SK-MEL-5 (cell line): ENCODE measurements at regions not wholly inside any gene's neighbourhood (a gene's known extent, or its start where the extent isn't known, plus 50 kb on each side); places are given as distances from the start of the nearest gene placed in this dataset.

Source experiments
- DNase-seq: peaks from one replicate; pipeline ENCODE4 v3.0.0-alpha.2; 2016; ENCODE audit warnings: low read depth, low spot score
- in situ Hi-C: cut with HindIII; loops from 2 replicates; pipeline ENCODE4 v1.10.0; 2016; ENCODE audit warnings: low sequenced_read_pairs, high pct_unique_total_duplicates, low pct_unique_long_range_greater_than_20kb

DNA sequence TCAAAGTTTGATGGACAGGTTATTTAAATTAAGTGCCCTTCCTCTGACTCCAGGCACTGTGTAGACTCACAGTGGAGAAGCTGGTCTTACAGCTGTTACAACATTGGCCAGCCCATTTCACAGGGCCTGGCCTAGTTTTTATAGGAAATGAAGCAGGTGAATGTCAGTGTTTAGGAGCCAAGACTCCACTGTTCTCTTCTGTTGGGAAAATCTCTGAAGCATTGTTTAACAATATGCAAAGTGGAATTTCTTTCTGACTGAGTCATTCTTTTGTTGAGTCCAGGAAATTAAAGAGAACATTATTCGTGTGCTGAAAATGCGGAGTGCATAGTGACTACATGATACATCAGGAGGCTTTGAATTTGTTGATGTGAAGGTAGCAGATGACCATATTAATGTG is 64.7 kb downstream of the ARRDC4 start:
- in situ Hi-C loops: no loop called here
- DNase-seq: no peak

DNA sequence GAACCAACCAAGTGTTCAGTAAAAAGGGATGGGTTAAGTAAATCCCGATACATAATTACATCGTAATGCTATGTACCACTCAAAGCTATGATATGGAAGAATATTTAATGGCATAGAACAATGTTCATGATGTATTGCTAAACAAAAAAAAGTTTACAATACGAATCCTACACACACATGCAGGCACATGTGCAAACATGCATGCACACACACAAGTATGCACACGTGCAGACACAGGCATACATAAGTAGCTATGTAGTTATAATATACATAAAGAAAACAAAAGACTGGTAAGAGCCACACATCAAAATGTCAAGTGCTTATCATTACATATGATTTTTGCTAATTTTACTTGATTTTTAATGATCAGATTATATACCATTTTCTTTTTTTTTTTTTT is 74.2 kb downstream of the ARRDC4 start:
- in situ Hi-C loops: no loop called here
- DNase-seq: no peak

GRCh38 chr15:98035134-98035533 is 74.6 kb downstream of the ARRDC4 start:
- DNase-seq: no peak
- in situ Hi-C loops: no loop called here

- no peak for DNase-seq
- in situ Hi-C loops: no loop called here
Observed at GRCh38 chr15:98035577-98036010, 75.1 kb downstream of the ARRDC4 start.

- DNase-seq: no peak
- in situ Hi-C loops: no loop called here
Observed at GRCh38 chr15:98039596-98039995, 79.1 kb downstream of the ARRDC4 start.

DNA sequence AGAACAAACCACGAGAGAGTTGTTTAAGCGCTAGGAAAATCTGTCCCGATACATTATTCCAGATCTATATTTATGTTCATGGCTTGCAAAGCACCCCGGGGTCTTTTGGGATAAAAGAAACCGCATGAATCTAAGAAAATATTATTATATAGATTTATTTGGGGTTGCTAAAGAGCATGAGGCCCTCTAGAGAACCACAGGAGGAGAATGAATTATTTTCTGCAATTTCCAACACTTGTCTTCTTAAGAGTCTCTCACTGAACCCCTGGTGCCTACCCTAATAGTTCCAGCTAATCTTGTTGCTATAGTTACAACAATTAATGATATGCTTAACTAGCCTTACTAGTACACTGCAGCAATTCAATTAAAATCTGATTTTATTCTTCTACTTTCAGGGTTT is 79.6 kb downstream of the ARRDC4 start:
- in situ Hi-C loops: no loop called here
- no peak for DNase-seq

DNA sequence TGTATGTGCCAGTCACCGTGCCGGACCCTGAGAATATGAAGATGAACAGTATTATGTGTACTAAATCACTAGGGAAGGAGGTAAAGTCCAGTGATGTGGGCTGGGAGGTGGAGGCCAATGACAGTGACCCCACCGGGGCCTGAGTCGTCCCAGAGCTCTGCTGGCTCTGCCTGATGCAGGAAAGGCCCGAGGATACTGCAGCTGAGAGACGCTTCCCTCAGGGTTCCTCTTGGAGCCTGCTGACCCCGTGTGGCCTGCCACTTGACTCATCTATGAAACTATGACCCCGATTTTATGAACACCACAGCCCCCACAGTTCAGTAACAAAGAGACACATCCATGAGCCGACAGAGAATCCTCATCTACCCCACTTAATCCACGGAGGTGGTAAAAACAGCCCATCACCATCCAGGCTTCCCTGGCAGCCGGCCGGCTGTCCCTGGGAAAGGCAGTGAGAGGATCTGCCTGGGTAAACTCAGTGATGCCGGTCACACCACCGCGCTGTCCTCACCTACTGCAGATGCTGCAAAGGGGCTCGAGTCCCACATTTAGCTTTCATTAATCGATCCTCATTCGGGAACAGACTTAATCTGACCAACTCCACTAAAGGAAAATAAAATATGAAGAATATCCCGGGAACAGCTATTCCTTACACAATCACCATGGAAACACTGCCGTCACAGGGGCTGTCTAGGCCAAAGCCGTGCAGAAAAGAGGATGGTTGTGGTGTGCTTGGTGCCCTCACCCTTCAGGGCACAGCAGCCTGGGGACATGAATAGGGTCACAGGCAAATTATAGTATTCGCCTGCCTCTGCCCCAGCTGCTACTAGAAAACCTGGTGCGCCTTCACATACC is 82.9 kb downstream of the ARRDC4 start:
- in situ Hi-C loops: no loop called here
- DNase-seq: no peak

- in situ Hi-C loops: no loop called here
- no peak for DNase-seq
Observed at GRCh38 chr15:98051734-98052133, 91.2 kb downstream of the ARRDC4 start.

GRCh38 chr15:98057453-98057852 is 97.0 kb downstream of the ARRDC4 start:
- DNase-seq: no peak
- in situ Hi-C loops: no loop called here

DNA sequence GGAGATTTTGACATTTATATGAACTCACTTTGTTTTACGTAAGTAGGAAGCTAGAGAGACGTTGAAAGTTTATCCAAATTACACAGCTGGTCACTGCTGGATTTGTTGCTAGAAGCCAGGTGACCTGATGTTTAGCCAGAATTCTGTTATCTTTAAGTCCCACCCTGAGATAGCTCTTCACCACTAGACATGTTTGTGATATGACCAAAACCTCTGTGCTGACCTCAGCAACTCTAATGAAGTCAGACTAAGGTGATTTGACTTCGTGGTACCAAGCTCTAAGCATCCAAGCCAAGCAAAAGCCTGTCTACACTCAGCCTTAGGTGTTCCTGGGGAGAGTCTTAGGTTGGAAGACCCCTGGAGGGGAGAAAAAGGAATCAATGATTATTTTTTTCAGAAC is 102.4 kb downstream of the ARRDC4 start:
- in situ Hi-C loops: no loop called here
- no peak for DNase-seq

DNA sequence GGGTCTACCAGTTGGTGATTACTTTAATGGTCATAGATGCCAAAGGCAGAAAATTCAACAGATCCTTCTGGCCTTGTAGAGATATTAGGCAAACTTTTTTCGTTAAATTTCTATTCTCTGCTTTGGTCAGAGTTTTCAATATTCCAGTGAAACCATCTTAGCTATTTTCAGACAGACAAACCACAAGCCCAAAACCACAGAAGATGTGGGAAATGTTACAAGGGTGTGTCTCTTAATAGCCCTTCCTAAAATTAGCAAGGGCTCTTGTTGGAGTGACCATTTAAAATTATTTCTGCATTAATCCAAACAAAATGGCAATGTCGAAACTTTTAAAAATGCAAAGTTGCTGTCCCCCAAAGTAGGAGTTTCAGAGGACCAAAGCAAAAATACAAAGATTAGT is 102.8 kb downstream of the ARRDC4 start:
- no peak for DNase-seq
- in situ Hi-C loops: no loop called here

- no peak for DNase-seq
- in situ Hi-C loops: no loop called here
Observed at GRCh38 chr15:98063871-98064270, 103.4 kb downstream of the ARRDC4 start.

GRCh38 chr15:98067339-98067738 is 106.8 kb downstream of the ARRDC4 start:
- in situ Hi-C loops: no loop called here
- DNase-seq: no peak

GRCh38 chr15:98069256-98069655 is 108.8 kb downstream of the ARRDC4 start:
- in situ Hi-C loops: no loop called here

GRCh38 chr15:98070137-98070536 is 109.6 kb downstream of the ARRDC4 start:
- no peak for DNase-seq
- in situ Hi-C loops: no loop called here

More at GRCh38 chr15:98069256-98069655, 108.8 kb downstream of the ARRDC4 start:
- DNase-seq: no peak

GRCh38 chr15:98071786-98072185 is 111.3 kb downstream of the ARRDC4 start:
- in situ Hi-C loops: no loop called here
- DNase-seq: no peak

GRCh38 chr15:98075441-98075840 is 114.9 kb downstream of the ARRDC4 start:
- in situ Hi-C loops: no loop called here
- DNase-seq: no peak

- in situ Hi-C loops: no loop called here
Observed at GRCh38 chr15:98076021-98076816, 115.7 kb downstream of the ARRDC4 start.

DNA sequence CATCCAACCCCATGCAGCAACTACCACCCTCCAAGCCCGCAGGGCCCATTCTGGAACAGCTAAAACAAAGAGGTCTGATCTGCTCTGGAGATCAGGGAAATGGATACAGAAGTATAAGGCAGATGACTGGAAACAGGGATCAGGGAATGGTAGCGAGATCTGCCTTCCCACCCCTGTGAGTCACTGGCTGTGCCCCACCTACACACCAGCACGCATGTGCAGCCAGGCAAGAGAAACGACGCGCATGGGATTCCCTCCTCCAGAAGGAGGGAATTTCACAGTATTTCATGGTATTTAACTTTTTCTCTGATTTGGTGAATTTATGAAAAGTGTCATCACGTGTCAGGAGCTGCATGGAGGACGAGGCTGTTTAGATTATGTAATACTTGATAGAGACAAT is 116.7 kb downstream of the ARRDC4 start:
- in situ Hi-C loops: no loop called here
- no peak for DNase-seq

More at GRCh38 chr15:98076021-98076816, 115.7 kb downstream of the ARRDC4 start:
- DNase-seq: no peak
